ENCODE measurements at regions not wholly inside any gene's neighbourhood (a gene's known extent, or its start where the extent isn't known, plus 50 kb on each side); places are given as distances from the start of the nearest gene placed in this dataset.

- no peaks in the 10 kb centered on the region for H3K27me3 ChIP-seq (ENCODE audit: low read depth)
- DNase-seq, result no peak
- intact Hi-C loops (cut with micrococcal nuclease), result no loop called here
- H3K27ac ChIP-seq (replicated peaks), result no peak overlapping the region
- no peaks in the 10 kb centered on the region for H3K36me3 ChIP-seq
- no peak for TF ChIP-seq CTCF (IDR thresholded peaks at IDR 0.05; ENCODE audit: borderline replicate concordance)
- H3K4me1 ChIP-seq, result no peaks in the 10 kb centered on the region
- peaks cover 64% of the 10 kb centered on the region for H3K9me3 ChIP-seq (replicated peaks)
- H3K4me3 ChIP-seq, result no peak overlapping the region
These were observed 1174.0 kb downstream of the RAPGEF2 start for GRCh38 chr4:160276785-160277325.

GRCh38 chr4:160283081-160283480 is 1180.2 kb downstream of the RAPGEF2 start:
- Histone ChIP-seq H3K27ac (replicated peaks) (no peak overlapping the region), H3K9me3 (replicated peaks) (peaks cover 46% of the 10 kb centered on the region), H3K4me3 (no peak overlapping the region), H3K4me1 (no peaks in the 10 kb centered on the region), H3K27me3 (ENCODE audit: low read depth) (no peaks in the 10 kb centered on the region), H3K36me3 (no peaks in the 10 kb centered on the region)
- no peak for DNase-seq
- TF ChIP-seq CTCF (IDR thresholded peaks at IDR 0.05; ENCODE audit: borderline replicate concordance), result no peak
- intact Hi-C loops (cut with micrococcal nuclease), result no loop called here

- no peaks in the 10 kb centered on the region for H3K36me3 ChIP-seq
- no peaks in the 10 kb centered on the region for H3K27me3 ChIP-seq (ENCODE audit: low read depth)
- intact Hi-C loops (cut with micrococcal nuclease), result no loop called here
- no peak for DNase-seq
- H3K4me1 ChIP-seq, result no peaks in the 10 kb centered on the region
- no peak overlapping the region for H3K4me3 ChIP-seq
- H3K9me3 ChIP-seq (replicated peaks), result peaks cover 39% of the 10 kb centered on the region
- no peak for TF ChIP-seq CTCF (IDR thresholded peaks at IDR 0.05; ENCODE audit: borderline replicate concordance)
- H3K27ac ChIP-seq (replicated peaks), result no peak overlapping the region
These were observed 1181.6 kb downstream of the RAPGEF2 start for GRCh38 chr4:160284516-160284915.

- intact Hi-C loops (cut with micrococcal nuclease), result no loop called here
- TF ChIP-seq CTCF (IDR thresholded peaks at IDR 0.05; ENCODE audit: borderline replicate concordance), result no peak
- no peak overlapping the region for H3K4me3 ChIP-seq
- no peaks in the 10 kb centered on the region for H3K4me1 ChIP-seq
- H3K9me3 ChIP-seq (replicated peaks), result peaks cover 23% of the 10 kb centered on the region
- no peak for DNase-seq
- H3K36me3 ChIP-seq, result no peaks in the 10 kb centered on the region
- H3K27ac ChIP-seq (replicated peaks), result no peak overlapping the region
- H3K27me3 ChIP-seq (ENCODE audit: low read depth), result no peaks in the 10 kb centered on the region
These were observed 1183.2 kb downstream of the RAPGEF2 start for GRCh38 chr4:160286051-160286450.

GRCh38 chr4:160296476-160296875 is 1193.6 kb downstream of the RAPGEF2 start:
- Histone ChIP-seq H3K4me1 (no peaks in the 10 kb centered on the region), H3K4me3 (no peak overlapping the region), H3K27me3 (ENCODE audit: low read depth) (no peaks in the 10 kb centered on the region), H3K9me3 (replicated peaks) (no peaks in the 10 kb centered on the region), H3K36me3 (no peaks in the 10 kb centered on the region), H3K27ac (replicated peaks) (no peak overlapping the region)
- intact Hi-C loops (cut with micrococcal nuclease), result no loop called here
- no peak for DNase-seq
- TF ChIP-seq CTCF (IDR thresholded peaks at IDR 0.05; ENCODE audit: borderline replicate concordance), result no peak
